Suppressor macrophage treated with lipopolysaccharide for 1 hour (primary cell): ENCODE measurements at regions not wholly inside any gene's neighbourhood (a gene's known extent, or its start where the extent isn't known, plus 50 kb on each side); places are given as distances from the start of the nearest gene placed in this dataset.
"Not testable (repeated sequence)": the region's sequence is repeated elsewhere in the genome, so short reads cannot be mapped to it uniquely, and the experiment has no call there.

Source experiments
- DNase-seq, 3 donors: peaks; one replicate each; pipeline ENCODE4 v3.0.0-alpha.2; 2020 to 2022

- no peak for DNase-seq
These were observed 98.8 kb downstream of the BMP4 start for GRCh38 chr14:53857625-53858344.

DNA sequence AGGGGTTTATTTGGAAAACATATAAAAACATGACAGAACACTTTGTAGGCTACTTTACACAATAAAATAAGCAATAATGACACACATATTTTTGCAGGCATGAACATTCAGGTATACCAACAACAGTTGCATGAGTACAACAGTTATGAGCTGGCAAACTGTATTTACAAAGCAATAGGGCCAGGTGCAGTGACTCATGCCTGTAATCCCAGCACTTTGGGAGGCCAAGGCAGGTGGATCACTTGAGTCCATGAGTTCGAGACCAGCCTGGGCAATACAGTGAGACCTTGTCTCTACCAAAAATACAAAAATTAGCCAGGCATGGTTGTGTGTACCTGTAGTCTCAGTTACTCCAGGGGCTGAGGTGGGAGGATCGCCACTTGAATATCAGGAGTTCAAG is 101.1 kb downstream of the BMP4 start:
- DNase-seq, result no peak

DNA sequence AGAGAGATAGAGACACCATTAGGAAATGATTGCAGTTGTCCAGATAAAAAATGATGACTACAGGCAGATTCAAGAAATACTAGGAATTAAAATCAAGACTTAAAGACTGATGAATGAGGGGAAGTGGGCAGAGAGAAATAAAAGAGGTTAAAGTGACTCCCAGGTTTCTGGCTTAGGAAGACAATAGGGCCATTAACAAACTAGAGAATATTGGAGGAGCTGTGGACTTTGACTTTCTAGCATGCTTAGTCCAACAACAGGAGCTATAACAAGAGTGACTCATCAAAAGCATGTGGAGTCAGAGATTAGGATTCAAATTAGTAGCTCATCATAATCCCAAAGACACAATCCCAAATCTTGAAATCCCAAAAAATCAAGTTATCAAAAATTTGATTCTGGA is 101.5 kb downstream of the BMP4 start:
- DNase-seq, result no peak

GRCh38 chr14:53851394-53852090 is 105.1 kb downstream of the BMP4 start:
- DNase-seq, result no peak

- no peak for DNase-seq
These were observed 105.8 kb downstream of the BMP4 start for GRCh38 chr14:53850714-53851296.

DNA sequence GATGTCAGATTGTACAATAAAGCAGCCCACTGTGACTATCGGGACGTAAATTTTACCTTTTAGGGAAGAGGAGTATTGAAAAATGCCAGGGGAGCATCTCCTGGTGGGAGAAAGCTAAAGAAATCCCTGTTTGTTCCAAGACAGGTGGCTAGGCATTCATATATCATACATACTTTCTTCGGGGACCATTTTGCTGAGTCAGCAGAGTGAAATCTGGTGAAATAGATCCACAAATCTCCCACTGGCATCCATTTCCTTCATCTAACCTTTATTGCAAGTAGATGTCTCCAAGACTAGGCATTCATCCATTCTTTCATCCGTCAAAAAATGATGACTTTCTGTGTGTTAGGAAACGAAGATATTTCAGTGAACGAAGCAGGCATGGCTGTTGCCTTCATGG is 107.1 kb downstream of the BMP4 start:
- no peak for DNase-seq

DNA sequence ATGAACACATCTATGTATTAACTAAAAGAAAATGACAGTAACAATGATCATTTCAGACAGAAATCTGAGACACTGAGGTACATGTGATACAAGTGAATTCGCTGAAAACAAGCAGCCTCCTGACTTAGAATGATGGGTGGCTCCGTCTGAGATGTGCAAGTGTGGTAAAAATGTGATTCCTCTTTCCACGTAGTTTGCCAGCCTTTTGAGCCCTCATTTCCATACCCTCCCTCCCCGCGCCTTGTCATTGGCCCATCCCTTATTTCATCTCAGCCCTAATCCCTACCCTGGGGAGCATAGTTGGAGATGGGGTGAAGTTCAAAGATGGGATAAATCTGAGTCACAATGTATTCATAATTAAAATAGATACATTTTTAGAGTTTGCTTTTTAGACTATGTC is 107.8 kb downstream of the BMP4 start:
- no peak for DNase-seq

DNA sequence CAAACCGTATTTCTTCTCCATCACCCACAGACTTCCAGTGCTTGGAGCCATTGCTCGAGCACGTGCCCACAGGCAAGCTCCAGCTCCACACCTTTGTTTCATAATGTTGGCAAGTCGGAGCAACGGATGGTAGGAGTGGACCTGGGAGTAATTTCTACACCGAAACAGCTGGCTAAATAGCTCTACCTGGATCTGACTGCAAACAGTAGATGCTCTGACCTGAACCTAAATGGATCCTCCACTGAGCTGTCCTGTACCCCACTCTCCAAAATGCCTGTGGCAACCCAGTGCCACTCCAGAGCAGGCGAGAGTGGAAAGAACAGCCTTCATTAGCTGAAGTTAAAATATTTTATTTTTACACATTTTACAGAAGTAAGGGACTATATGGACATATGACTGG is 108.7 kb downstream of the BMP4 start:
- no peak for DNase-seq

- DNase-seq, result no peak
These were observed 109.6 kb downstream of the BMP4 start for GRCh38 chr14:53847057-53847456.

DNA sequence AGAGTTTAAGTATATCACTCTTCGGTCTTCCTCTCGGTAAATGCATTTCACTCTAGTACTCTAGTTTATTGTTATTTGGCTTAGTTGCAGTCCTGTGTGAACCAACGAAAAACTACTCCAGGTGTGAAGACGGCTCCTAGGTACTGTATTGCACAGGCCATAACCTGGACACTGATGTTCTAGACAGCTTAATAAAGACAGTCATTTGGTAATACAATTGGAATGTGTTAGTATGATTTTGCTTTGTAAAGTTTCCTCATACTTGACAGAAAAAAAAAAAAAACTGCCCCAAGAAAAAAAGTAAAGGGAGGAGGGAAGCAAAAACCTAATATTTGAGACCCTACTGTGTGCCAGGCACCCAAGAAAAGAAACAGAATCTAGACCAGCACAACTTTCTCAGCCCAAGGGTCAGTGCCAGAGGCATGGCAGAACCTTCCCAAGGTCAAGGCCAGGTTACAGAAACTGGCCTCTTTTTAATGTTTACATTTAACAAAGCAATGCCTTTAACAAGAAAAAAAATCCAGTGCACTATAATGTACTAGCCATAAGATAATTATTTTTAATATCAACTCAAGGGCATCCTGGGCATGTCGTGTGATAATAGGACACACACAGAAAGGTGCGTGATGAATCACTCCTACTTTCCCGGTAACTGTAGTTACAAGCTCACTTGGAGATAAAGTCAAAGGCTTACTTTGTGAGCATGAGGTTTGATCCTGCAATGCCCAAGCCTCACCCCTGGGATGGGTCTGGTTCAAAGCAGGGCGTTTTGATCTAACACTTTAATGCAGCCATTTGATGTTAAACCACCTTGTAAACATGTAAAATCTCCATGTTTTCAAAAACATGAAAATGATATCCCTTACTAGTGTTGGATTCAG is 110.6 kb downstream of the BMP4 start:
- no peak for DNase-seq

DNA sequence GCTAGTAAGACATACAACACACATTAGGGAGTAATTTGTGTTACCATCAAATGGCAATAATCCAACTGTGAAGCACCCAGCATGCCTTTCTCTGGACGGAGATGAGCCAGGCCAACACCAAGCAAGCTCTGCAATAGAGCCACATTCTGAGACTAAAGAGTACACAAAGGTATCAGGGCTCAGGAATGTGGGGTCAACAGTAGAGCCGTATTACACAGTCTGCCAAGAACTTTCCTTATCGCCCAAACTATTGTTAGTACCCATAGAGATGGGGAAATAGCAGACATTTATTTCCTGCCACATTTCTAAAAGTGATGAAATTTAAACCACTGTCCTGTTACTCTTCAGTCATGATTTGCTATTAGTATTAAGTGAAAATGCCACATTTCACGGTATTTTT is 113.7 kb downstream of the BMP4 start:
- no peak for DNase-seq

DNA sequence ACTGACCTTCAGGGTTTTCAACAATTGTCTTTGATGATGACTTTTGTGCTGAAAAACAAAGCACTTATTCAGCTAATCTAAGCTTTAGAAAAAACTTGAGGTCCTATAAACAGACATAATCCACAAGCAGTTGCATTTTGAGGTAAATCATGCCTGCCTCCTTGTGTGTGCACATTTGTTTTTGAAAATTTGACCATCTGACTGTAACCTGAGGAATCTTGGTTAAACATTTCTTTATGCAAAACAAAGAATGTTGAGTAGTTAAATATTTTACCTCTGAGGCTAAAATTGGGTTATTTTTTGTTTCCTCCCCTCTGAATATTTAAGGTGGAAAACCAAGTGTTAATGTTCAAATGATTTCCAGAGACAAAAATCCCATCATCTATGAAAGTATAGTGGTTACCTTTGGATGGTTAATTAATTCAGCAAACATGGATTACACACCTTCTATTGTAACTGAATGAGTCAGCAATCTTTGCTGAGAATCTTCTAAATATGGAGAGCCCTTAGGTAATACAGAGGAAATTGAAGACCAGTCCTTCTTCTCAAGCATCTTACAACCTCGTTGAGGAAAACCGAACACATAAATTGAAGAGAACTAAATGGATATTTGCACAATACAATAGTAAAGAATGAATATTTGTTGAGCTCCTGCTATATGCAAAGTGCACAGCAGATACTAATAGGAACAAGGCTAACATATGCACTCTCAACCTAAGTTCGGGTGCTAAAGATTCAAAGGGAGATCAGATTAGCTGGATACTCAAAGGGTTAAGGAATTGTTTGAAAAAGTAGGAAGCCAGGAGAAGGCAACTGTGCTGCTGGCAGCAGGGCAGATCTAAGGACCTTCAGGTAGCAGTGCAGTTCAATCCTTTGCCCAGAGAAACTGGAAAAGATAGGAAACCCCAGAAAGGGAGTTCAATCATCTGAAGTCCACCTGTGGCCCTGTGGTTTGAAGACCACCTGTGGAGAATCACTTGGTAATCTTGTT is 115.2 kb downstream of the BMP4 start:
- DNase-seq, result no peak

- no peak for DNase-seq
These were observed 116.2 kb downstream of the BMP4 start for GRCh38 chr14:53840444-53840843.

DNA sequence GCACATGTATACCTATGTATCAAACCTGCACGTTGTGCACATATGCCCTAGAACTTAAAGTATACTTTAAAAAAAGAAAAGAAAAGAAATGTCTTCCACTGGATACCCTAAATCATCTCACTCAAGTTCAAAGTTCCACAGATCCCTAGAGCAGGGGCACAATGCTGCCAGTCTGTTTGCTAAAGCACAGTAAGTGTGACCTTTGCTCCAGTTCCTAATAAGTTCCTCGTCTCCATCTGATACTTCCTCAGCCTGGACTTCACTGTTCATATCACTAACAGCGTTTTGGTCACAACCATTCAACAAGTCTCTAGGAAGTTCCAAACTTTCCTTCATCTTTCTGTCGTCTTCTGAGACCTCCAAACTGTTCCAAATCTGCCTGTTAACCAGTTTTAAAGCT is 118.3 kb downstream of the BMP4 start:
- DNase-seq, result no peak

GRCh38 chr14:53837656-53838055 is 119.0 kb downstream of the BMP4 start:
- not testable (repeated sequence) for DNase-seq

- DNase-seq, result no peak
These were observed 120.1 kb downstream of the BMP4 start for GRCh38 chr14:53836551-53836950.

- no peak for DNase-seq
These were observed 127.8 kb downstream of the BMP4 start for GRCh38 chr14:53828820-53829219.

GRCh38 chr14:53824061-53824460 is 132.6 kb downstream of the BMP4 start:
- DNase-seq, result no peak

GRCh38 chr14:53814392-53814791 is 142.2 kb downstream of the BMP4 start:
- no peak for DNase-seq

DNA sequence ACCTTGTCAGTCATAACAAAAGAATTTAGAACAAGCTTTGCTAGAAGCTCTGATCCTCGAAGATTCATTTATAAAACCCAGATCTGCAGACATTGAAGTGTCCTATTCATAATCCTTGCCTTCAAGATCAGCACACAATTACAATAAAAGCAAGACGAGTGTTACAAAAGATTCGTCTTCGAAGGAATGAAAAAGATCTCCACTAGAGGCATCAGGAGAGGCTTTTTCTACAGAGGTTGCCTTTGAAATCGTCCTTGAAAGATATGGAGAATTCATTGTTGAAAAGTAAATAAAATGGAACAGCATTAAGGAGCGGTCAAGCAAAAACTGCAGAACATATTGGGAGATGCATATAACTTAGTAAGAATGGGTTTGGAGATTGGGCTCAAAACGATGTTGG is 146.4 kb downstream of the BMP4 start:
- no peak for DNase-seq

DNA sequence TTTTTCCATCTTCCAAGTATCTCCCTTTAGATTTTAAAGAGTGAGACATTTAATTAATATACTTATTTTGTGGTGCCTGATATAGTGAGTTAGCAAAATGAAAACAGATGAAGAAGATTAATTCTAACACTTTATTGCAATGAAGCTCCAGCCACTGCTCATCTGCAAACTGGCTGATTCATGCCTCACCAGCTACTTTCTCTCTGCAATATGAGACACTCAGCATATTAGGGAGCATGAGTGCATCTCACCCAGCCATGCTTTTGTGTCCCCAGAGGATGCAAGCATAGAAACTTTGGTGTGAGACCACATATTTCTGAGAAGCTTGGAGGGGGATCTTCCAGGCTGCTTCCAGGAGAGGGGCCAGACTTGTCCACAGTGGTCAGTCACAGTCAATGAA is 148.6 kb downstream of the BMP4 start:
- DNase-seq, result no peak

DNA sequence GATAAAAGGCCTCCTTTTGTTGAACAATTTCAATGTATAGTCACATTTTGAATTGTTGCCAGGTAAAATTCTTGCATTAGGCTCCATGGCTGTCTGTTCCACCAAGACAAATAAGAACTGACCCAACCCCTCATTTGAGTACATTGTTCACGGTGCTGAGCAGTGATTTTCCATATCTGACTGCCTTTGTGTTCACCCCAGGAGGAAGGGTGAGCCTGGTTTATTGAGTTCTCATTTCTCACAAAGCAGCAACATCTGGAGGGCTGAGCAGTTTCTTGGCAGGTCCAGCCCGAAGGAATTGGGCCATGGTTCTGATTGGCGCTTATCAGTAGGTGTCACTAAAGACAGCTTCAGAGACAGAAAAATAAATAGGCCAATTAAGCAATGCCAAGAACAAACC is 149.1 kb downstream of the BMP4 start:
- DNase-seq, result no peak
